Activated CD8-positive, alpha-beta T cell treated with anti-CD3 and anti-CD28 coated beads for 36 hours (primary cell): ENCODE measurements at regions not wholly inside any gene's neighbourhood (a gene's known extent, or its start where the extent isn't known, plus 50 kb on each side); places are given as distances from the start of the nearest gene placed in this dataset.

ENCODE experiments used
- ATAC-seq: fragments of 200-7000 bp; cut with Tn5 transposase; one replicate; pipeline ENCODE4 v1.10.0; 2021; ENCODE audit warnings: mild to moderate bottlenecking, moderate library complexity
- CTCF ChIA-PET: fragments of 350-600 bp; sonication (Branson Sonifier 250); formaldehyde crosslinking; loops from one replicate; lab custom pipeline; 2021; ENCODE audit warnings: antibody characterized with exemption; lab: Charles Lee
- POLR2A ChIA-PET: fragments of 350-600 bp; sonication (Branson Sonifier 250); formaldehyde crosslinking; loops from one replicate; lab custom pipeline; 2021; ENCODE audit warnings: antibody characterized with exemption; lab: Charles Lee
- DNase-seq: peaks from one replicate; pipeline ENCODE4 v3.0.0-alpha.2; 2020
- H3K27ac Mint-ChIP-seq: one replicate; pipeline ENCODE4 v1.8.0; 2021; ENCODE audit warnings: mild to moderate bottlenecking, mixed read lengths
- H3K27me3 Mint-ChIP-seq: one replicate; pipeline ENCODE4 v1.8.0; 2021; ENCODE audit warnings: mixed read lengths
- H3K36me3 Mint-ChIP-seq: one replicate; pipeline ENCODE4 v1.8.0; 2021; ENCODE audit warnings: low read depth, mixed read lengths
- H3K4me1 Mint-ChIP-seq: one replicate; pipeline ENCODE4 v1.8.0; 2021; ENCODE audit warnings: low read depth, mixed read lengths
- H3K4me3 Mint-ChIP-seq: one replicate; pipeline ENCODE4 v1.8.0; 2021; ENCODE audit warnings: mild to moderate bottlenecking, moderate library complexity, mixed read lengths
- H3K9me3 Mint-ChIP-seq: one replicate; pipeline ENCODE4 v1.8.0; 2021; ENCODE audit warnings: mixed read lengths
- CTCF ChIP-seq: fragments of 200-600 bp; IDR thresholded peaks from one replicate; pipeline ENCODE4 v1.8.0; 2022; ENCODE audit warnings: antibody characterized with exemption, mild to moderate bottlenecking
- intact Hi-C: fragments of 100-400 bp; cut with micrococcal nuclease; formaldehyde crosslinking; loops from one replicate; pipeline ENCODE4 v1.10.0; 2022

GRCh38 chr10:31683682-31684081, 244.9 kb downstream of the ARHGAP12 start:
- DNase-seq (no peak), ATAC-seq (no peak)
- intact Hi-C loops, result no loop called here
- Mint-ChIP-seq H3K4me3 (no peak overlapping the region), H3K27ac (no peak overlapping the region), H3K9me3 (peaks cover 33% of the 10 kb centered on the region), H3K36me3 (no peaks in the 10 kb centered on the region), H3K27me3 (peaks cover 2% of the 10 kb centered on the region), H3K4me1 (no peaks in the 10 kb centered on the region)
- ChIA-PET CTCF (no interaction called here), POLR2A (no interaction called here)
- TF ChIP-seq CTCF, result no peak

- intact Hi-C loops, result no loop called here
- ATAC-seq (no peak), DNase-seq (no peak)
- Mint-ChIP-seq H3K36me3 (no peaks in the 10 kb centered on the region), H3K4me3 (no peak overlapping the region), H3K27me3 (peaks cover 2% of the 10 kb centered on the region), H3K27ac (no peak overlapping the region), H3K9me3 (peaks cover 29% of the 10 kb centered on the region), H3K4me1 (no peaks in the 10 kb centered on the region)
- TF ChIP-seq CTCF, result no peak
- ChIA-PET POLR2A (no interaction called here), CTCF (no interaction called here)
Observed at GRCh38 chr10:31679936-31680335, 248.7 kb downstream of the ARHGAP12 start.

GRCh38 chr10:31678575-31679516, 249.8 kb downstream of the ARHGAP12 start:
- Mint-ChIP-seq H3K27me3 (peaks cover 2% of the 10 kb centered on the region), H3K9me3 (peaks cover 24% of the 10 kb centered on the region), H3K27ac (no peak overlapping the region), H3K4me1 (no peaks in the 10 kb centered on the region), H3K4me3 (no peak overlapping the region), H3K36me3 (no peaks in the 10 kb centered on the region)
- intact Hi-C loops, result no loop called here
- no peak for TF ChIP-seq CTCF
- POLR2A ChIA-PET, result no interaction called here
- no peak for ATAC-seq
- CTCF ChIA-PET, result no interaction called here
- no peak for DNase-seq

GRCh38 chr10:31678139-31678536, 250.5 kb downstream of the ARHGAP12 start:
- ChIA-PET POLR2A (no interaction called here), CTCF (no interaction called here)
- H3K27ac Mint-ChIP-seq, result no peak overlapping the region
- H3K4me1 Mint-ChIP-seq, result no peaks in the 10 kb centered on the region
- ATAC-seq (no peak), DNase-seq (no peak)
- H3K36me3 Mint-ChIP-seq, result no peaks in the 10 kb centered on the region
- H3K27me3 Mint-ChIP-seq, result peaks cover 2% of the 10 kb centered on the region
- H3K4me3 Mint-ChIP-seq, result no peak overlapping the region
- TF ChIP-seq CTCF, result no peak
- intact Hi-C loops, result no loop called here
- H3K9me3 Mint-ChIP-seq, result peaks cover 18% of the 10 kb centered on the region
